Neural cell (in vitro differentiated cells): ENCODE measurements at regions not wholly inside any gene's neighbourhood (a gene's known extent, or its start where the extent isn't known, plus 50 kb on each side); places are given as distances from the start of the nearest gene placed in this dataset.
"Not testable (repeated sequence)": the region's sequence is repeated elsewhere in the genome, so short reads cannot be mapped to it uniquely, and the experiment has no call there.

Experiments used
- EZH2 ChIP-seq: fragments of 200-600, 300-800 bp; shearing (Covaris generic), sonication (generic); IDR thresholded peaks from 2 replicates; pipeline ENCODE4 v1.6.1; 2014; ENCODE audit warnings: antibody characterized with exemption, low read length, borderline replicate concordance, mild to moderate bottlenecking; ENCODE audit not compliant: insufficient read depth, poor library complexity, severe bottlenecking
- POLR2AphosphoS5 ChIP-seq: IDR thresholded peaks from 2 replicates; pipeline ENCODE4 v1.6.1; 2012
- RAD21 ChIP-seq: fragments of 450-650 bp; conservative IDR thresholded peaks from 2 replicates; pipeline ENCODE4 v1.6.1; 2014; ENCODE audit warnings: antibody characterized with exemption, mild to moderate bottlenecking, moderate library complexity
- SMC3 ChIP-seq: fragments of 450-650 bp; conservative IDR thresholded peaks from 2 replicates; pipeline ENCODE4 v1.6.1; 2014; ENCODE audit warnings: antibody characterized with exemption, mild to moderate bottlenecking, moderate library complexity; ENCODE audit not compliant: poor library complexity
- TF ChIP-seq, protein P1 (sequence below): fragments of 450-650 bp; IDR thresholded peaks from 2 replicates; pipeline ENCODE4 v1.5.1; 2014; ENCODE audit warnings: antibody characterized with exemption, mild to moderate bottlenecking, moderate library complexity; ENCODE audit not compliant: poor library complexity, severe bottlenecking

- TF ChIP-seq EZH2, SMC3, RAD21, POLR2AphosphoS5: not testable (repeated sequence)
- TF ChIP-seq, protein P1, sequence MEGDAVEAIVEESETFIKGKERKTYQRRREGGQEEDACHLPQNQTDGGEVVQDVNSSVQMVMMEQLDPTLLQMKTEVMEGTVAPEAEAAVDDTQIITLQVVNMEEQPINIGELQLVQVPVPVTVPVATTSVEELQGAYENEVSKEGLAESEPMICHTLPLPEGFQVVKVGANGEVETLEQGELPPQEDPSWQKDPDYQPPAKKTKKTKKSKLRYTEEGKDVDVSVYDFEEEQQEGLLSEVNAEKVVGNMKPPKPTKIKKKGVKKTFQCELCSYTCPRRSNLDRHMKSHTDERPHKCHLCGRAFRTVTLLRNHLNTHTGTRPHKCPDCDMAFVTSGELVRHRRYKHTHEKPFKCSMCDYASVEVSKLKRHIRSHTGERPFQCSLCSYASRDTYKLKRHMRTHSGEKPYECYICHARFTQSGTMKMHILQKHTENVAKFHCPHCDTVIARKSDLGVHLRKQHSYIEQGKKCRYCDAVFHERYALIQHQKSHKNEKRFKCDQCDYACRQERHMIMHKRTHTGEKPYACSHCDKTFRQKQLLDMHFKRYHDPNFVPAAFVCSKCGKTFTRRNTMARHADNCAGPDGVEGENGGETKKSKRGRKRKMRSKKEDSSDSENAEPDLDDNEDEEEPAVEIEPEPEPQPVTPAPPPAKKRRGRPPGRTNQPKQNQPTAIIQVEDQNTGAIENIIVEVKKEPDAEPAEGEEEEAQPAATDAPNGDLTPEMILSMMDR = not testable (repeated sequence)
These were observed 126.3 kb upstream of the CAV2 start for GRCh38 chr7:116373229-116373628.
